WTC11 (cell line): ENCODE measurements at regions not wholly inside any gene's neighbourhood (a gene's known extent, or its start where the extent isn't known, plus 50 kb on each side); places are given as distances from the start of the nearest gene placed in this dataset.

Experiments used
- ATAC-seq: fragments of 200-7000 bp; cut with Tn5 transposase; 2 replicates; pipeline ENCODE4 v1.10.0; 2021; ENCODE audit warnings: mild to moderate bottlenecking, moderate library complexity
- CTCF ChIA-PET: fragments of 300-600 bp; sonication (Branson Sonifier 250); formaldehyde crosslinking; loops from one replicate; lab custom pipeline; 2021; ENCODE audit warnings: antibody characterized with exemption; lab: Charles Lee
- POLR2A ChIA-PET: fragments of 350-600 bp; sonication (Branson Sonifier 250); formaldehyde crosslinking; loops from one replicate; lab custom pipeline; 2021; ENCODE audit warnings: antibody characterized with exemption; lab: Charles Lee
- DNase-seq: peaks from one replicate; pipeline ENCODE4 v3.0.0; 2021; ENCODE audit warnings: low spot score
- H3K27ac Mint-ChIP-seq: 2 replicates; pipeline ENCODE4 v1.8.0; 2021; ENCODE audit warnings: mixed read lengths
- H3K27me3 Mint-ChIP-seq: 2 replicates; pipeline ENCODE4 v1.8.0; 2021; ENCODE audit warnings: low read depth, mild to moderate bottlenecking, moderate library complexity, mixed read lengths
- H3K36me3 Mint-ChIP-seq: 2 replicates; pipeline ENCODE4 v1.8.0; 2021; ENCODE audit warnings: mixed read lengths
- H3K4me1 Mint-ChIP-seq: 2 replicates; pipeline ENCODE4 v1.8.0; 2022; ENCODE audit warnings: mixed read lengths
- H3K4me3 Mint-ChIP-seq: 2 replicates; pipeline ENCODE4 v1.8.0; 2021; ENCODE audit warnings: mild to moderate bottlenecking, moderate library complexity, mixed read lengths
- H3K9me3 Mint-ChIP-seq: 2 replicates; pipeline ENCODE4 v1.8.0; 2021; ENCODE audit warnings: mixed read lengths
- AFF4 ChIP-seq: sonication (generic); formaldehyde crosslinking; IDR thresholded peaks from 2 replicates; pipeline ENCODE4 v1.8.1; 2023; ENCODE audit warnings: mild to moderate bottlenecking, missing genetic modification reagents, borderline replicate concordance
- ARID4B ChIP-seq: sonication (generic); formaldehyde crosslinking; IDR thresholded peaks from 2 replicates; pipeline ENCODE4 v1.8.0; 2023; ENCODE audit warnings: missing genetic modification reagents, mild to moderate bottlenecking, borderline replicate concordance
- ATF2 ChIP-seq: sonication (generic); formaldehyde crosslinking; IDR thresholded peaks from 2 replicates; pipeline ENCODE4 v1.8.1; 2022; ENCODE audit warnings: low read depth, missing genetic modification reagents, borderline replicate concordance
- ATF6 ChIP-seq: sonication (generic); formaldehyde crosslinking; IDR thresholded peaks from 2 replicates; pipeline ENCODE4 v1.8.1; 2023; ENCODE audit warnings: mild to moderate bottlenecking, missing genetic modification reagents
- FOXP4 ChIP-seq: sonication (generic); formaldehyde crosslinking; IDR thresholded peaks from 2 replicates; pipeline ENCODE4 v1.8.0; 2022; ENCODE audit warnings: mild to moderate bottlenecking, missing genetic modification reagents
- GRHL2 ChIP-seq: fragments of 250-450 bp; sonication (Bioruptor Pico); IDR thresholded peaks from 2 replicates; pipeline ENCODE4 v1.8.0; 2022; ENCODE audit warnings: mild to moderate bottlenecking, moderate library complexity; ENCODE audit not compliant: insufficient replicate concordance, severe bottlenecking
- JAZF1 ChIP-seq: fragments of 250-450 bp; sonication (Bioruptor Pico); IDR thresholded peaks from 2 replicates; pipeline ENCODE4 v1.9.0; 2021; ENCODE audit warnings: moderate library complexity, mild to moderate bottlenecking, inconsistent platforms
- SP1 ChIP-seq: sonication (generic); formaldehyde crosslinking; conservative IDR thresholded peaks from 2 replicates; pipeline ENCODE4 v1.8.1; 2022; ENCODE audit warnings: missing genetic modification reagents
- ZNF425 ChIP-seq: fragments of 250-450 bp; sonication (Bioruptor Pico); conservative IDR thresholded peaks from 2 replicates; pipeline ENCODE4 v1.9.0; 2021; ENCODE audit warnings: mild to moderate bottlenecking
- ZNF532 ChIP-seq: fragments of 250-450 bp; sonication (Bioruptor Pico); IDR thresholded peaks from 2 replicates; pipeline ENCODE4 v1.9.0; 2021; ENCODE audit warnings: mild to moderate bottlenecking, borderline replicate concordance

GRCh38 chr2:53093355-53093754, 674.2 kb upstream of the CHAC2 start (continued):
- no peak for TF ChIP-seq FOXP4 (CRISPR knock-in tag)

- Mint-ChIP-seq H3K4me1 (peaks cover 22% of the 10 kb centered on the region), H3K9me3 (peaks cover 12% of the 10 kb centered on the region), H3K27me3 (no peaks in the 10 kb centered on the region), H3K27ac (no peak overlapping the region), H3K36me3 (peaks cover 7% of the 10 kb centered on the region; the same call in 1 of the 2 replicates), H3K4me3 (no peak overlapping the region)
- POLR2A ChIA-PET: no interaction called here
- DNase-seq: no peak
- CTCF ChIA-PET: no interaction called here
- ATAC-seq: no peak
- TF ChIP-seq SP1 (CRISPR knock-in tag) (no peak), ZNF532 (no peak), ZNF425 (CRISPR knock-in tag) (no peak), ATF6 (CRISPR knock-in tag) (no peak), FOXP4 (CRISPR knock-in tag) (no peak), ARID4B (CRISPR knock-in tag) (no peak), AFF4 (no peak), GRHL2 (no peak), ATF2 (CRISPR knock-in tag) (no peak), JAZF1 (CRISPR knock-in tag) (no peak)
Observed at GRCh38 chr2:53091183-53091582, 676.4 kb upstream of the CHAC2 start.
